ENCODE measurements at regions not wholly inside any gene's neighbourhood (a gene's known extent, or its start where the extent isn't known, plus 50 kb on each side); places are given as distances from the start of the nearest gene placed in this dataset.
"Not testable (repeated sequence)": the region's sequence is repeated elsewhere in the genome, so short reads cannot be mapped to it uniquely, and the experiment has no call there.

DNA sequence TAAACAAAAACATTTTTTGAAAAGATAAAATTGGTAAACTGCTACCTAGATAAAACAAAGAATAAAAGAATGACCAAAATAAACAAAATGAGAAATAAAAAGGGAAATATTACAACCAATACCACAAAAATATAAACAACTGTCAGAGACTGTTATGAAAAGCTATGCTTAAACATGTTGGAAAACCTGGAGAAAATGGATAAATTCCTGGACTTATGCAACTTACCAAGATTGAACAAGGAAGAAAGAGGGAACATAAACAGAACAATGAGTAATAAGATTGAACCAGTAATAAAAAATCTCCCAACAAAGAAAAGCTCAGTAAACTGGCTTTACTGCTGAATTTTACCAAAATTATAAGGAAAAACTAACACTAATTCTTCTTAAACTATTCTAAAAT, 518.7 kb downstream of the GRXCR1 start:
- no peak for DNase-seq (ENCODE audit: extremely low read depth, low read depth)

DNA sequence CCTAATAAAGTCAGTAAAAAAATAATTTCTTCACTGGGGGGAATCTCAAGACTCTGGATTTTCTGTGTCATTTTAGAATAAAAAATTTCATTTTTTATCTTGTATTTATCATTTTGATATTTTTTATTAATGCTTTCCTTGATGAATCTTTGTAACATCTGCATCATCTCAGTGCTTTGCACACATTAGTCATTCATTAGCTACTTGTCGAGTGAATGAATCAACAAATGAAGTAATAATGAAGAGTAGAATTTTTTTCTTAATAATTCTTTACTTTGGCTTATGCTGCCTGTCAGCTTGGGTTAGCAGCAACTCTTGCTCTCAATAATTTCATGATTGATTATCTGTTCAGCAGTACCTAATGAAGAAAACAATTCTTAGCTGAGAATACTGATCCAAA, 530.8 kb downstream of the GRXCR1 start:
- no peak for DNase-seq (ENCODE audit: extremely low read depth, low read depth)

DNA sequence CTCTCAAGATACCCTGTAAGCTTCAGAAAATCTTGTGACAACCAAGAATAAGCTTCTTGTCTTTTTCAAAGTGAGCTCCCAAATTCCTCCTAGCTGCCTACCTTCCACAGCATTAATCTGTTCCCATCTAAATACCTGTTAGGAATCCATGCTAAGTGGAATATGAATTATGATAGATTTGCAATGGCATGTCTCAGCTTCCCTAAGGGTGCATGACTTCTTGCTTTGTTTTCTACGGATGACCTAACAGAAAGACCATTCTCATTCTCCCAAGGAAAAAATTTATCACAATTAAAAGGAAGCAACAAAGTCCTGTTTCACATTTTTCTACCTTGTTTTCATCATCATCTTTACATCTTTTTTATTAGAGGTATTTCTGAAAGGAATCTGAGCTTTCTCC, 532.7 kb downstream of the GRXCR1 start:
- no peak for DNase-seq (ENCODE audit: extremely low read depth, low read depth)

DNA sequence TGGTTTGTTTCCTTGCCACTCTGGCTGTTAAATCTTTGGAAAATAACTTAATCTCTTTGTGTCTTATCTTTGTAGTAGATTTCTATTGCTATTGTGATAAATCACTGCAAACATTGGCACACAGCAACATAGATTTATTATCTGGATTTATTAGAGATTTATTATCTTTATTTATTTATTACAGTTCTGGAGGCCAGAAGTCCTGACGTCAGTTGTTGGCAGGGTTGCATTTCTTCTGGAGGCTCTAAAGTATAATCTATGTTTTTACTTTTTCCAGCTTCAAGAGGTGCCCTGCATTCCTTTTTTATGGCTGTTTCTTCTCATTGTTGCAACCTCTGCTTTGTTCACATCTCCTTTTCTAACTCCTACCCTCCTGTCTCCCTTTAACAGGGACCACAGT, 542.8 kb downstream of the GRXCR1 start:
- no peak for DNase-seq (ENCODE audit: extremely low read depth, low read depth)

DNA sequence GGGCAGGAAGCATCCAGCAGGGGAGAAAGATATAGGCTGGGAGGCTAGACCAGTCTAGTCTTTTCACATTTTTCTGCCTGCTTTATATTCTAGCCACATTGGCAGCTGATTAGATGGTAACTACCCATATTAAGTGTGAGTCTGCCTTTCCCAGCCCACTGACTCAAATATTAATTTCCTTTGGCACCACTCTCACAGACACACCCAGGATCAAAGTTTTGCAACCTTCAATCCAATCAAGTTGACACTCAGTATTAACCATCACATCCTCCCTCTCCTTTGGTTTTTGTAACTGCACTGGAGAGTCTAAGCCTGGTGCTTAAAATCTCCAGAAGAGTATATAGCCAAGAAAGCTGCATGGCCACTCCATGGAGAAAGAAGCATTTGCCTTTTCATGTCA, 560.4 kb downstream of the GRXCR1 start:
- no peak for DNase-seq (ENCODE audit: extremely low read depth, low read depth)

DNA sequence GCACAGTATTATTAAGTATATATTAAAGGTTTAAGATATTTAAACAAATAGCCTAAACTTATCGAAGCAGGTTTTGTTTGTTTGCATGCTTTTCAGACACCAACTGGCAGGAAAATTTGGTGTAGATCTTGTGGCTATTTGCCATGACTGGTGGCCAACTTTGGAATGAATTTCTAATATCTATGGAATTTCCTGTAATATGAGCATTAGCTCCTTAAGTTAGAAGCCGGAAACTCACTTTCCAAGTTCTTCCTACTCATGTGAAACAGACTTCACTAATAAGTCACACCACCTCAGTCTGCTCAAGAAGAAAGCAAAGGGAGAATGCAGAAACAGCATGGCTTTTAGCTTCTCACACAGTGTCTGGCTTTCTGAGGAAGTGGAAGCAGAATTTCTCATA, 563.9 kb downstream of the GRXCR1 start:
- no peak for DNase-seq (ENCODE audit: extremely low read depth, low read depth)

DNA sequence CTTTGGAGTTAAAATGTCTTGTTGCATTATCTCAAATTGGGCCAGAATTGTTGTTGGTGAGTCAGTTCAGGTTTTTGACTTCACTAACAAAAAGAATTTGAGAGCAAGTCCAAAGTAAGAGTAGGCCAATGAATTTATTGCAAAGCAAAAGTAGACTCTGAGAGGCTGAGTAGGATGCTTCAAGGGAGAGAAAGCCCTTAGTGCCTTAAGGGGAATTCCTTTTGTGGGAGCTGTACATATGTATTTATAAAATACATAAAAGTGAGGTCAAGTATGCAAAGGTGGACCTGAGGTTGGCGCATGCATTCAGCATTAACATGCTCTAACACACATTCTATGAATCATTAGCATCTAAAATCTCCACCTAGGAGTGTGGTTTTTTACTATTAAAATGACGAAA, 565.4 kb downstream of the GRXCR1 start:
- no peak for DNase-seq (ENCODE audit: extremely low read depth, low read depth)

DNA sequence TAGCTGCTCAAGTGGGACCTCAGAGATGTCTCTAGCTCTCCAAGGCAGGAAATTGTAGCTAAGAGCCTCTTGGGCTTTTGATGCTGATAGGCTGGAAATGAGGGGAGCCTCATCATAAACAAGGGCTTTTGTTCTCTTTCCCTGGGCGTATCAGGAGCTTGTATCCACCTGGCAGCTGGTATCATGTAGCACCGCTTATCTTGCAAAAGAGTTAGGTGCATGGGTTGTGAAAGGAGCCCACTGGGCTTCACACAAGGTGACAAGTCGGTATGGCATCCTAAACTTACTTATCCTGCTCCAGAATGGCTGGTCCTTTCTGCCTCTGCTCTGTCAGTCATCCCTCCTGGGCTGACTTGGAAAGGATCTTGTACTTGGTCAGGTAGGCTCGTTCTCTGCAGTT, 565.8 kb downstream of the GRXCR1 start:
- DNase-seq (ENCODE audit: extremely low read depth, low read depth): no peak

DNA sequence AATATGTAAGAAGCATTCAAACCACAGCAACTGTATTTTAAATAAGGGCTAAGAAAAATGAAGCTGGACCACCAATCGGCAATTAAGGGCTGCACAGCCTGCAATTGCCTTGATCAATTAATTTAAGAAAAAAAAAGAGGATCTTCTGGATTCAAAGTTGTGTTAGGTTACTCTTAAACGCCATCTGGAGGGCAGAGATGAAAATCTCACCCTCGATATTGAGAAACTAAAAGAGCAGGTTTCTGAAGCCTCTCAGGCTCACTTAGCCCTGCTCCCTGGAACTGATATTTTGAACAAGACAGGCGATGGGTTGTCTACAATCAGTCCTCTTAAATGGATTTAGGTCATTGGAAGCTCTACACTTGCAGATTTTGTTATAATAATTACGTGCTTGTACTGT, 579.4 kb downstream of the GRXCR1 start:
- DNase-seq (ENCODE audit: extremely low read depth, low read depth): no peak

DNA sequence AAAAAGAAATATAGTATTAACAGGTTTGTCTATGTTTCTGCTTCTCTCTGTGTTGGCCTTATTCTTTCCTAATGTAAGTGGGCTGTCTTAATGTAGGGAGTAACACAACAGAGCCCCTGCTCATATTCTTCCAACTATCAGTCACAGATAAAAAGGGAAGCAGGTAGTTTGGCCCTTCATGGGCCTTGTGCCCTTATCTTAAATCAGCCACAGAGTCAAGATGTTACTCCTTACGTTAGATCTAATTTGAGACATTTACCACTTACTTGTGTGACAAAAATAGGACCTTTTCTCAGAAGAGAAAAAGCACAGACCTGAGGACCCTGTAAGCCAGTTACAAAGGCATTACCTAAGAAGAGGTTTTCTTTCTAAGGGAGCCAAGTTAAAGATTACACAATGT, 589.0 kb downstream of the GRXCR1 start:
- DNase-seq (ENCODE audit: extremely low read depth, low read depth): no peak

DNA sequence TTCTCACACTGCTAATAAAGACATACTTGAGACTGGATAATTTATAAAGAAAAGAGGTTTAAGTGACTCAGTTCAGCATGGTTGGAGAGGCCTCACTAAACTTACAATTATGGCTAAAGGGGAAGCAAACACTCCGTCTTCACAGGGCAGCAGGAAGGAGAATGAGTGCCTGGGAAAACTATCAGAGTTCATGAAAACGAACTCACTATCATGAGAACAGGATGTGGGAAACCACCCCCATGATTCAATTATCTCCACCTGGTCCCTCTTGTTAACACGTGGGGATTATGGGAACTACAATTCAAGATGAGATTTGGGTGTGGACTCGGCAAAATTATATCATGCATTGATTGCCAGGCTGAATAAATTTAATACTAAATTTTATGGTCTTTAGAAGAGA, 592.7 kb downstream of the GRXCR1 start:
- DNase-seq (ENCODE audit: extremely low read depth, low read depth): no peak

DNA sequence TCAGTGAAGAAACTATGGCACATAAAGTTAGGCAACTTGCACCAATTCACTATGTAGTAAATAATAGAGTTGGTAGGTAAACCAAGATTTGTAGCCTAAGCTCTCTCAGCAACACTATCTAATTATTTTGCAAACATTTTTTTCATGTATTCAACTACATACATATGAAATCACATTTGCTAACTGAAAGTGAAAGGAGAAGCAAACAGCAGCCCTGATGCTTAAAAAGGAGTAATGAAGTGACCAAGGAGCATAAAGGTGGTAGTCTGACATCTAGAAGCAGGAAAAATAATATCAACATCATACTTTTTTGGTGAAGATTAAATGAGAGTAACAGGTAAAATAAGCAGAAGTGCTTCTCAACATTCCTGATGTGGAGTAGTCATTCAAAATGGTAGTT, 603.7 kb downstream of the GRXCR1 start:
- DNase-seq (ENCODE audit: extremely low read depth, low read depth): no peak

DNA sequence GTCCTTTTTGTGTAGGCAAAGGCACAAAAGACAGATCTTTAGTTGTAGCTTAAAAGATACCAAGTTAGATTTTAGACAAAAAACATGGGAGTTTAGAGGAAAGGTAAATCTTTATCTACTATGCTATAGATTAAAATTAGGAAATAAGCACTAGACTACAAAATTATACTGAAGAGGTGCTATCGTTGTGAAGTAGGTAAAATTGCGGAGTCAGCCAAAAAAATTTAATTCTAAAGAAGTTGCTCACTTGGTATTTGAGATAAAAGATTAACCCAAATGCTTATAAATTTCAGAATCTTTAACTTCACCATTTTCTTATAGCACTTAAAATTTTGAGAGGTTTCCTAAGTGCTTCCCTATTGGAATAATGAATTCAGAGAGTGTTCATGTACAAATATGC, 604.1 kb downstream of the GRXCR1 start:
- DNase-seq (ENCODE audit: extremely low read depth, low read depth): no peak

DNA sequence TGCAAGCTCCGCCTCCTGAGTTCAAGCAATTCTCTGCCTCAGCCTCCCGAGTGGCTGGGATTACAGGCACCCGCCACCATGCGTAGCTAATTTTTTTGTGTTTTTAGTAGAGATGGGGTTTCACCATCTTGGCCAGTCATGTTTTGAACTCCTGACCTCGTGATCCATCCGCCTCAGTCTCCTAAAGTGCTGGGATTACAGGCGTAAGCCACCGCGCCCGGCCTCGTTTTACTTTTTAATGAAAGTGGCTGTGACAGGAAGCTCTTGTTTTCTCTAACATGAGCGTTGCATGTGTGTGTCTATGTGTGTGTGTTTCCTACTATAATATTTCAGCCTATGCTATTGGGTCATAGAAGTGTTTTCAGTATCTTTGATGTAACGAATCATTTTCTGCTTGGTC, 613.3 kb downstream of the GRXCR1 start:
- DNase-seq (ENCODE audit: extremely low read depth, low read depth): not testable (repeated sequence)

DNA sequence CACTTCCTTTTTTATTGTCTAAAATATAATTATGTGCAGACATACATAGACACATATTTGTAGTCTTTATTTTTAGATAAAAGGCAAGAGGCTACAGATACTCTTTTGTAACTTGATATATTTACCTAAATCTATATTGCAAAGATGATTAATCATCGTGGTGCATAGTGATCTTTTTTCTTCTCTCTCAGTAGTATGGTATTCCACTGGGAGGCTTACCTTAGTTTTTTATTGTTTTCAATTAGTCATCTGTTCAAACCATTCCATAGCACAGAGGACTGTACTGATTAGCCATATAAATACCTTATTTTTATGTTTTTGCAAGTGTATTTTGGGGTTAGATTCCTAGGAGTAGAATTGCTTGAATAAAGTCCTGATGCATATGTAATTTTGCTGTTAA, 619.7 kb downstream of the GRXCR1 start:
- DNase-seq (ENCODE audit: extremely low read depth, low read depth): no peak

DNA sequence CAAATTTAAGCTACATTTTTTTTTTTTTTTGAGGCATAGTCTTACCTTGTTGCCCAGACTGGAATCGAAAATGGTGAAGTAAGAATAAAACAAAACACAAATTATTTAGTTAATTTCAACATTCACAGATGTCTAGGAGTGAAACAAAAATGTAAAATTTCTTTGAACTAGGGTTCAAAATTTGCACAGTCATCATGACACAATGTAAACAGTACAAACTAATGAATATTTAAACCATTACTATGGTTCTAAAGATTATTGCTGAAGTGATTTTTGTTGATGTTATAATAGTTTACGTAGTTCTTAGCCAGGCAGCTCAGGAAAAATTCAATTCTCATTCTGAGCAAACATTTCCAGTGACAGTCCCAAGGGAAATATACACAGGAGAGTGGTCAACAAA, 633.1 kb downstream of the GRXCR1 start:
- DNase-seq (ENCODE audit: extremely low read depth, low read depth): no peak

DNA sequence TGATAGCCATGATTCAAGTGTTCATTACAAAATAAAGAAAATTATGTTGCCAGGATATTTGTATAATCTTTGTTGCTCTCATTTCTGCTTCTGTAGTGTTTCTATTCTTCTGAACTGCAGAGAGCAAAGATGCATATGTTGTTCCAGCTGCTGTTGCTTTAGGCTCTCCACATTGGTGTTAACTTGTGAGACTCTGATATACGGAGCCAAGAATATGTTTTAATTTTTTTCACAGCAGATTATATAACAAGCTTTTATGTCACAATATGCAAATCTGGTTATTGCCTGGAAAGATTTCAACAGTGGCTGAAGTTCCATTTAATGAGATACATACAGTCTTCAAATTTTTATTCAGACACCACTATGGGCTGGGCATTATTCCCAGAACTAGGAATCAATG, 655.0 kb downstream of the GRXCR1 start:
- DNase-seq (ENCODE audit: extremely low read depth, low read depth): no peak

DNA sequence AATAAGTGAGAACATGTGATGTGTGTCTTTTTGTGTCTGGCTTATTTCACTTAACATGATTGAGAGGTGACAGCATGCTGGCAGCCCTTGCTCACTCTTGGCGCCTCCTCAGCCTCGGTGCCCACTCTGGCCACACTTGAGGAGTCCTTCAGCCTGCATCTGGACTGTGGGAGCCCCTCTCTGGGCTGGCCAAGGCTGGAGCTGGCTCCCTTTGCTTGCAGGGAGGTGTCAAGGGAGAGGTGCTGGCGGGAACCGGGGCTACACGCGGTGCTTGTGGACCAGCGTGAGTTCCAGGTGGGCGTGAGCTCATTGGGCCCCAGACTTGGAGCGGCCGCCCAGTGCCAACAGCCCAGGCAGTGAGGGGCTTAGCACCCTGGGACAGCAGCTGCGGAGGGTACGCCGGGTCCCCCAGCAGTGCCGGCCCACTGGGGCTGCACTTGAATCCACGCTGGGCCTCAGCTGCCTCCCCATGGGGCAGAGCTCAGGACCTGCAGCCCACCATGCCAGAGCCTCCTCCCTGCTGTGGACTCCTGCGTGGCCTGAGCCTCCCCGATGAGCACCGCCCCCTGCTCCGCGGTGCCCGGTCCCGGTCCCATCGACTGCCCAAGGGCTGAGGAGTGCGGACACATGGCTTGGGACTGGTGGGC, 658.6 kb downstream of the GRXCR1 start:
- DNase-seq (ENCODE audit: extremely low read depth, low read depth): no peak

DNA sequence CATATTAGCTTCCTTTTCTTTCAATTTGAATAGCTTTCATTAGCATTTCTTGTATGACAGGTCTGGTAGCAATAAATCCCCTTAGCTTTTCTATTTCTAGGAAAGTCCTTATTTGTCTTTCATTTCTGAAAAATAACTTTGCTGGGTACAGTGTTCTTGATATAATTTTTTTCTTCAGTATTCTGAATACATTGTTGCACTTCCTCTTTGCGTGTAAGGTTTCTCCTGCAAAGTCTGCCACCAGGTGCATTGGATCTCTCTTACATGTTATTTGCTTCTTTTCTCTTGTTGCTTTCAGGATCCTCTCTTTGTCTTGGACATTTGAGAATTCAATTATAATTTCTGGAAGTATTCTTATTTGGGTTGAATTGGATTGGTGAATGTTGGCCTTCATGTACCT, 663.7 kb downstream of the GRXCR1 start:
- DNase-seq (ENCODE audit: extremely low read depth, low read depth): no peak

DNA sequence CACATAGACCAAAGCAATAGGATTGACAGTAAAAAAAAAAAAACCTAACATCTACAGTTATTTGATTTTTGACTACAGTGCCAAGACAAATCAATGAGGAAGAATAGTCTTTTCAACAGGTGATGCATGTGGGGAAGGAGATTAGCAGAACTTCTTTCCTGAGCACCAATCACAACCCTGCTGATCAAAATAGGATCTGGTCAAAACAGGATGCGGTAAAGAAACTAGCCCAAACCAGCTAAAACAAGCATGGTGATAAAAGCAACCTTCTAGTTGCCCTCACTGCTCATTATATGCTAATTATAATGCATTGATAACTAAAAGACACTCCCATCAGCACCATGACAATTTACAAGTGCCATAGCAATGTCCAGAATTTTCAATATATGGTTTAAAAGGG, 667.5 kb downstream of the GRXCR1 start:
- no peak for DNase-seq (ENCODE audit: extremely low read depth, low read depth)

DNA sequence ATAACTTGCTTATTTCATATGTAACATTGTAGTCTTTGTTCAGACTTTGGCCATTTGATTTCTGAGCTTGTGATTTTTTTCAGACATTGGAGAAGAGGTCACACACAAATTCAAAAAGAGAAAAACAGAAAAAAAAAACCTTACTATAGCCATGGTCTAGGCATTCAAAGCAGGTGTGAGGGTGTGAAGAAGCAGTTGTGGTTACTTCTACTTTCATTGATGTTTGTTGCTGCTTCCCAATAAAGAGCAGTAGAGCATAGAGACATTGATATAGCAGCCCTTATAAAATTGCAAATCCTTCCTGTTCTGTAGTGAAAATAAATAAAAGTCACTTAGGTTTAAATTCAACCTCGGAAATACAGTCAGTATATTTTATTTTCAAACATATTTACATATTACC, 671.6 kb downstream of the GRXCR1 start:
- no peak for DNase-seq (ENCODE audit: extremely low read depth, low read depth)

DNA sequence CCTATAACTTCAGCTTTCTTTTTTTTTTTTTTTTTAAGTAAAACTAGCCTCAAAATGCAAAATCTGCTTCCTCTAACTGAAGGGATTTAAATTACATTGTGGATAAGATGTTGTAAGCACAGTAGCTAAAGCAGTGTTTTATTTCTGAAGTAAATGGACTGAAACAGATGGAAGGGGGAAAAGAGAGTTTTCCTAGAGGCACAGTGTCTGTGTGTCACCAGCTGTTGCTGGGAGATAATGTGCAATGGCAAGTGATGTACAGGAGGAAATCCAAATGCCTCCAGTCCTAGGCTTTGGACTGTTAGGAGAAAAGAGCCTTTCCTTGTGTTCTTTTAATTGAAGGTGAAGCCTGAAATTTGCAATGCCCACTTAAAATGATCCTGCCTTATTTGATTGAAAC, 672.1 kb downstream of the GRXCR1 start:
- DNase-seq (ENCODE audit: extremely low read depth, low read depth): no peak

DNA sequence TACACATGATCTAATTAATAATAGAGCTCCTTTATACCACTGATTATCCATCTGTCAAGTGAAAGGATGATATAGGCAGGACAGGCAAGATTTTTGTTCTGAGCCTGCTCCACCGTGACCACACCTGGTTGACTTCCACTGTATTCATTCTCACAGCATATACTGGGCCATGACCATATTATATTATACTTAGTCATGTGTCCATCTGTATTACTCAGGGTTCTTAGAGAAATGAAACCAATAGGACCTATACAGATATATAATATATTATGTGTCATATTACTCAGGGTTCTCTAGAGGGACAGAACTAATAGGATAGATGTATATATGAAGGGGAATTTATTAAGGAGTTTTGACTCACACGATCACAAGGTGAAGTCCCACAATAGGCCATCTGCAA, 675.1 kb downstream of the GRXCR1 start:
- no peak for DNase-seq (ENCODE audit: extremely low read depth, low read depth)

DNA sequence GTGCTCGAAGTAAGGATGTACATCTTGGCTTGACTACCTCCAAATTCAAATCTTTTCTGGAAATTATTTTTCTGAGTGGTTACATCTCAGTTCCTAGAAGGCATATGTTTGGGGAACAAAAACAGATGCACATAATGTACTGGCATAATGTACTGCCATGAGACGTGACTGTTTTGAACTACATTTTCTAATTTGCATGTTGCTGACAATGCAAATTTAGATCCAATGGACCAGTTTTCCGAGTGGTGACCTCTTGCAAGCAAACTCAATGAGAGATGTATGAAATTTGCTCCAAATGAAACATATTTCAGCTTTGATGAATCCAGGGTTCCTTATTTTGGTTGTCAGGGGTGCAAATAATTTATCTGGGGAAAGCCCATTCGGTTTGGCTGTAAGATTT, 694.3 kb downstream of the GRXCR1 start:
- DNase-seq (ENCODE audit: extremely low read depth, low read depth): no peak

Data from NCI-H460 (cell line).